RCC 7860 (cell line): ENCODE measurements at regions not wholly inside any gene's neighbourhood (a gene's known extent, or its start where the extent isn't known, plus 50 kb on each side); places are given as distances from the start of the nearest gene placed in this dataset.
"Not testable (repeated sequence)": the region's sequence is repeated elsewhere in the genome, so short reads cannot be mapped to it uniquely, and the experiment has no call there.

Experiments used
- DNase-seq: peaks from one replicate; pipeline ENCODE4 v3.0.0-alpha.2; 2015; ENCODE audit warnings: low spot score
- FAIRE-seq: peaks from 2 replicates; lab custom pipeline; 2012; peaks lifted over from hg19 to GRCh38; lab: Jason Lieb, UNC

GRCh38 chr2:187679454-187679853, 125.2 kb upstream of the TFPI start:
- no peak for FAIRE-seq
- DNase-seq: no peak

DNA sequence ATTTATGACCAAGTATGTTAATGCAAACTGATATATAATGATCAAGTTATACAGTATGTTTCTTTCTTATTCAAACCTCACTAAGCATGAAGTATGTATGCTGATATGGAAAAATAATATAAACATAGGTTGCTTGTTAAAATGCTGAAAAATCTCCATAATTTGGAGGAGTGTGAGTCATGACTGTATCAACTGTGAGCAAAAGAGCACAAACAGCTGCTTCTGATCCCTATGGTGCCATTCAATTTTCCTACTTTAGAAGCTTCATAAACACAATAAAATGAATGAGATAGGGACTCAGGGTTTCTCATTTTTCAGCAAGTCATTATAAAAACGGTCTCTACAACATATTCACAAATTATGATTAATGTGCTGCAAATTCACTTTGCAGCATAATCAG, 129.9 kb upstream of the TFPI start:
- DNase-seq: no peak
- FAIRE-seq: no peak

GRCh38 chr2:187686416-187687024, 132.3 kb upstream of the TFPI start:
- no peak for DNase-seq
- FAIRE-seq: no peak

- FAIRE-seq (no peak), DNase-seq (no peak)
These were observed 133.3 kb upstream of the TFPI start for GRCh38 chr2:187687585-187687984.

- peak; percentile 89 for FAIRE-seq
- peak; percentile 33 for DNase-seq
These were observed 135.1 kb upstream of the TFPI start for GRCh38 chr2:187689372-187689771.

DNA sequence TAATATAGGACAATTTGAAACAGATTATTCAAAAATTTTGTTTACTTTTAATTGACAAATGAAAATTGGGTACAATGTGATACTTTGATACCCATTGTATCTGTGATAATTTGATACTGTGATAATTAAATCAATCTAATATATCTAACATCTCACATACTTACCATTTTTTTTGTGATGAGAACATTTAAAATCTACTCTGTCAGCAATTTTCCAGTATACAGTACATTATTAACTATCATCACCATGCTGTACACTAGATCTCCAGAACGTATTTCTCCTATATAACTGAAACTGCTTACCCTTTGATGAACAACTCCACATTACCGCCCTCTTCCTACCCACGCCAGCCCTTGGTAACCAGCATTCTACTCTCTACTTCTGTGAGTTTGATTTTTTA, 139.7 kb upstream of the TFPI start:
- no peak for FAIRE-seq

GRCh38 chr2:187696644-187697043, 142.4 kb upstream of the TFPI start:
- not testable (repeated sequence) for FAIRE-seq, DNase-seq

More for the DNA sequence above, 139.7 kb upstream of the TFPI start:
- no peak for DNase-seq

GRCh38 chr2:187698374-187699110, 144.3 kb upstream of the TFPI start:
- DNase-seq: no peak
- FAIRE-seq: no peak

DNA sequence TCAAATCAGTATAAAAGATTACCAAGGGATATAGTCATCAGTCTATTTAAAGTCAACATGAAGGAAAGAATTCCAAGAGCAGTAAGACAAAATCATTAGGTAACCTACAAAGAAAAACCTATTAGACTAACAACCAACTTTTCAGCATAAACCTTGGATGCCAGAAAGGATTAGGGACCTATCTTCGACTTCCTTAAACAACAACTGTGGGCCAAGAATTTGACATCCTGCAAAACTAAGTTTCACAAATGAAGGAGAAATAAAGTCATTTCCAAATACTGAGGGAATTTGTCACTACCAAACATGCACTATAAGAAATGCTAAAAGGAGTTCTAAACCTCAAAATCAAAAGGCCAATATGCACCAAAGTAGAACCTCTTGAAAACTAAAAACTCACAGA, 147.9 kb upstream of the TFPI start:
- DNase-seq (no peak), FAIRE-seq (no peak)

DNA sequence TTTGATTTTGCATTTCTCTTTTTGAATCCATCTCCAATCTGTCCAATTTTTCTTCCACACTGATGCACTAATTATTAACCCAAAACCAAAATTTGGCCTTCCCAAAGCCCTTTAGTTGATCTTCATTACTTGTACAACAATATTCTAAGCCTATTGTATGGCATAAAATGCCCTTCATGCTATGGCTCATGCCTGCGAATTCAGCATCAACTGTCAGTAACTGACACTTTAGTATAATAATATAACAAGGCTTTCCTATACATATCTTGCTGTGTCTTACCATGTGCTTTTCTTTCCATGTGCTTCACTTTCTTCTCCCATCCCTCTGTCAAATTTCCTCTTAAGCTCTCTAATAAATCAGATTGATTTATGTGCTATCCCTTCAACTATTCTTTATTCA, 154.0 kb upstream of the TFPI start:
- no peak for DNase-seq
- no peak for FAIRE-seq

- FAIRE-seq: no peak
- DNase-seq: no peak
These were observed 154.8 kb upstream of the TFPI start for GRCh38 chr2:187709065-187709464.

DNA sequence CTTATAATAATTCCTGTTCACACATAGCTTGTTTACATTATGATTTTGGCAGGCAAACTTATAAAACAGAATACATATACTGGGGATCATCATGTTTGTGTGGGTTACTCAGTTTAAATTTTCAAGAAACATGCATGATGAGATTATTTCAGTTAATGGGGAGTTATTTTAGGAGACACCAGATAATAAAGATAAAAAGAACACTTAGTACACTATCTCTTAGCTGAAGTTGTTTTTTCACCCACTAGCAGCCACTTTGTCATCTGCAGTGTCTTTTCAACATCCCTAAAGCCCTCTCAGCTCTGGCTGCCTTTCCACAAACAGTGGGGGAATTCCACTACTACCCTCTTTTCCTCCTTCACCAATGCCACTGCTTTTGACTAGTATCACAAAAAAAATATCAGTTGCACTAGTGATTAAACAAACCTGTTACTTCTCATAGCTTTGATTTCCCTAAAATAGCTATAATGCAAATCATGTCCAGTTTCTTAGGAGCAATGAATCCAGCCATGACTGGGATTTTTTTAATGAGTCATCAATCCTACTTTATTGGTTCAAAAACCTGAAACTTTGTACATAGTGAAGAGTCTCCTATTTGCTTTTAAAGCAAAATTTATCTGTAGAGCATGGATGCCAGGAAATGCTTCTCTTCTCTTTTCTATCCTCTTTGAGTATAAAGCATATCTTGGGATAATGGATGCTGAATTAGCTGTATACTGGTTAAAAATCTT, 156.7 kb upstream of the TFPI start:
- DNase-seq: no peak
- no peak for FAIRE-seq

GRCh38 chr2:187715590-187715989, 161.4 kb upstream of the TFPI start:
- DNase-seq (no peak), FAIRE-seq (no peak)

DNA sequence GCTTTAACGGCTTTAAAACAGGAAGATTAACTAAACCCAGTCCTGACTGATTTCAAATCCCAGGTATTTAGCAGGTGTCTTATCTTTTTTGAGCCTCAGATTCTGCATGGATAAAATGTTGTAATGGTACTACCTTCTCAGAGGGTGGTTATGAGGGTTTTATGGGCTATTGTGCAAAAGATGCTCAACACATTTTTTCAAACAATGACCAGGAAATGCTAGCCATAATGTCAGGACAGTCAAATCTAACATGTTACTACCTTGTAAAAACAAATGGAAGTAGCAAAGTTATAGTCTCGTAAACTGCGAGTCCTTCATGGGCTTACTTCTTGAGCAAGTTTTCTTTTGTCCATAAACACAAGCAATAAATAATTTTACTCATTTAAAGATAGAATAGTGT, 162.1 kb upstream of the TFPI start:
- no peak for FAIRE-seq
- no peak for DNase-seq

- FAIRE-seq: no peak
- DNase-seq: no peak
These were observed 163.9 kb upstream of the TFPI start for GRCh38 chr2:187718092-187718491.

- DNase-seq: no peak
- FAIRE-seq: no peak
These were observed 165.3 kb upstream of the TFPI start for GRCh38 chr2:187719510-187719909.

GRCh38 chr2:187748958-187749357, 194.7 kb upstream of the TFPI start:
- no peak for DNase-seq
- no peak for FAIRE-seq

- DNase-seq: no peak
These were observed 195.7 kb upstream of the TFPI start for GRCh38 chr2:187749804-187750431.

DNA sequence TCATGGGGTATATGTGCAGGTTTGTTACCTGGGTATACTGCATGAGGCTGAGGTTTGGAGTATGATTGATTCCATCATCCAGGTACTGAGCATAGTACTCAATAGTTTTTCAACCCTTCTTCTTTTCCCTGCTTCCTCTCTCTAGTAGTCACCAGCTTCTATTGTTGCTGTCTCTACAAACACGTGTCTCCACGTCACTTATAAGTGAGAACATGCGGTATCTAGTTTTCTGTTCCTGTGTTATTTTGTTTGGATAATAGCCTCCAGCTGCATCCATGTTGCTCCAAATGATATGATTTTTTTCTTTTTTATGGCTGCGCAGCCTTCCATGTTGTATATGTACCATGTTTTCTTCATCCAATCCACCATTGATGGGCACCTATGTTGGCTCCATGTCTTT, 214.8 kb upstream of the TFPI start:
- no peak for FAIRE-seq
- DNase-seq: no peak

More at GRCh38 chr2:187749804-187750431, 195.7 kb upstream of the TFPI start:
- no peak for FAIRE-seq

DNA sequence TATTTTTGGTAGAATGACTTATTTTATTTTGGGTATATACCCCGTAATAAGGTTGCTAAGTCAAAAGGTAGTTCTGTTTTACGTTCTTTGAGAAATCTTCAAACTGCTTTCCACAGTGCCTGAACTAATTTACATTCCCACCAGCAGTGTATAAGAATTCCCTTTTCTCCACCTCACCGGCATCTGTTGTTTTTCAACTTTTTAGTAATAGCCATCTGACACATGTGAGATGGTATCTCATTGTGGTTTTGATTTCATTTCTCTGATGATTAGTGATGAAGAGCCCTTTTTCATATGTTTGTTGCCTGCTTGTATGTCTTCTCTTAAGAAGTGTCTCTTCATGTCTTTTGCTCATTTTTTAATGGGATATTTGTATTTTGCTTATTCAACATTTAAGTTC, 215.2 kb upstream of the TFPI start:
- no peak for DNase-seq
- no peak for FAIRE-seq

- FAIRE-seq: peak; percentile 55
These were observed 220.4 kb upstream of the TFPI start for GRCh38 chr2:187774551-187775071.

More at GRCh38 chr2:187774551-187775071, 220.4 kb upstream of the TFPI start:
- DNase-seq: peak; percentile 36
